SW480 (cell line): ENCODE measurements at regions not wholly inside any gene's neighbourhood (a gene's known extent, or its start where the extent isn't known, plus 50 kb on each side); places are given as distances from the start of the nearest gene placed in this dataset.
"Not testable (repeated sequence)": the region's sequence is repeated elsewhere in the genome, so short reads cannot be mapped to it uniquely, and the experiment has no call there.

Experiments used
- DNase-seq: peaks from one replicate; pipeline ENCODE4 v3.0.0-alpha.2; 2016; ENCODE audit warnings: low spot score

GRCh38 chr1:86633306-86633838 is 71.0 kb upstream of the SH3GLB1 start:
- not testable (repeated sequence) for DNase-seq

GRCh38 chr1:86633921-86634320 is 70.5 kb upstream of the SH3GLB1 start:
- no peak for DNase-seq

DNA sequence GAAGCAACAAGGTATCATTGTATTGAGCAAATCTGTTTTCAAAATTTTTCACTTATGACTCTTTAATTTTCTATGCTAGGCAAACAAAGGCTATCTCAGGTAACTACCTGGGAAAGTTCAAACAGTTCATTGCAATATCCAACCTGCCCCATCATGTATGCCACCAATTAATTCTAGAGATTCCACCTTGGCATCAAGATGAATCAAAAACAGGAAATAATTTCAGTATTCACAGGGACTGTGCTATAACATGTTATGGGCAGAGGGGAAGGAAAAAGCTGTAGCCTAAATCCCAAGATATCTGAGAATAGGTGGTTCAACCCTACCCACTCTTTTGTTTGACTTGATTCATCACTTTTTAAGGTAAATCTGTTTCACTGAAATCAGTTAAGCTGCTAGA is 67.5 kb upstream of the SH3GLB1 start:
- no peak for DNase-seq

- DNase-seq, result no peak
Observed at GRCh38 chr1:86640161-86640670, 64.2 kb upstream of the SH3GLB1 start.

DNA sequence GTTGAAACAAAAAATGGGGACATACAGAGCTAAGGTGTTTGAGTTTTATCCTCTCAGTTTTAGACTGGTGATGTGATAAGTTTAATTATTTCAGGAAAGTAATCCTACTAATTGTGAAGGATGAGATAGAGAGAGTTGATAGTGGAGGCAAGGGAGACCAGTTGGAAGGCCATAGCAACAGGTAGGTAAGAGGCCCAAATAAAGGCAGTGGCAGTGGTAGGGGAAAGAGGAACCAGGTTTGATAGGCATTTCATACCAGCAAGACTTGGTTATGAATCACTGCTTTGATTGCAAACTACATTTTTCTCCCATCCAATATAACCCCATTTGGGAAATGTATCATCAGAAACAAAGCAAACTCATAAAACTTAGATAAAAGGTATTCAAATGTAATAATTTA is 63.1 kb upstream of the SH3GLB1 start:
- no peak for DNase-seq

DNA sequence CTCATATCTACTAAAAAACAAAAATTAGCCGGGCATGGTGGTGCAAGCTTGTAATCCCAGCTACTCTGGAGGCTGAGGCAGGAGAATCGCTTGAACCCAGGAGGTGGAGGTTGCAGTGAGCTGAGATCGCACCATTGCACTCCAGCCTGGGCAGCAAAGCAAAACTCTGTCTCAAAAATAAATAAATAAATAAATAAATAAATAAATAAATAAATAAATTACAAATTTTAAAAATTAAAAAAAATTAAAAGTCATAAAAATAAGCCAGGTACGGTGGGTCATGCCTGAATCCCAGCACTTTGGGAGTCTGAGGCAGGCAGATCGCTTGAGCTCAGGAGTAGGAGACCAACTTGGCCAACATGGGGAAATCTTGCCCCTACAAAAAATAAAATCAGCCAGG is 59.7 kb upstream of the SH3GLB1 start:
- not testable (repeated sequence) for DNase-seq

DNA sequence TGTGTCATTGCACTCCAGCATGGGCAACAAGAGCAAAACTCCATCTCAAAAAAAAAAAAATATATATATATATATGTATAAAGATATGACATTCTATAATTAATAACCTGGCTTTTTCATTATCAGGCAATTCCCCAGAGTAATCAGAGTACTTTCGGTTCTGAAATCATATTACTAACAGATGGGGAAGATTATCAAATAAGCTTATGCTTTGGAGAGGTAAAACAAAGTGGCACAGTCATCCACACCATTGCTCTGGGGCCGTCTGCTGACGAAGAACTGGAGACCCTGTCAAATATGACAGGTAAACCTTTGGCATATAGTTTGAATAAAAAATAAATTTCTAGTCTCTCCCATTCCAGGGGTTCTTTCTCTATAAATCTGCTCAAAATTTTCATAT is 58.5 kb upstream of the SH3GLB1 start:
- no peak for DNase-seq

DNA sequence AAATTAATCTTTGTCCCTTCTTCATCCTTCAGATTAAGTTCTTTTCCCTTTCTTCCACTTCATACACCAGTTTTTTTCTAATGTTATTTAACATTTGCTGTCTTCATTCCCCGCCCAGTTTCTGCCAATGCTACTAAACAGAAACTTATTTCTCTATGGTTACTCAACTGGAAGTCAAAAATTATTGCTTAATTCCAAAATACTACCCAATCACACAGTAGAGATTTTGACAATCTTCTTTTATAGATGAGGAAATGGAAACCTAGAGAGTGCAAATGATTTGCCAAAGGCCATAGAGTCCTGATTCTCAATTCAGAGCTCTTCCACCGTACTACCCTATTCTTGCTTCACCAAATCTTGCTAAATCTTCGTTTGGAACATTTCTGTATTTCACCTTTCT is 58.1 kb upstream of the SH3GLB1 start:
- no peak for DNase-seq

- peak; percentile 18 for DNase-seq
Observed at GRCh38 chr1:86648255-86648654, 56.1 kb upstream of the SH3GLB1 start.

DNA sequence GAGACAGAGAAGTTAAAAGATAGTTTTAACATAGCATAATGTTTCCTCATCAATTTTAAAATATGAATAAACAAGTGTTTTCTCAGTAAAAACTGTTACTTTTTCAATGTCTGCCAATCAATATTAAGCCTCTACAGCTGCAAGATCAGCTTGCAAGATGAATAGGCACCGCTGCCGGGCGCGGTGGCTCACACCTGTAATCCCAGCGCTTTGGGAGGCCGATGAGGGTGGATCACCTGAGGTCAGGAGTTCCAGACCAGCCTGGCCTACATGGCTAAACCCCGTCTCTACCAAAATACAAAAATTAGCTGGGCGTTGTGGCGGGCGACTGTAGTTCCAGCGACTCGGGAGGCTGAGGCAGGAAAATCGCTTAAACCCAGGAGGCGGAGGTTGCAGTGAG is 54.8 kb upstream of the SH3GLB1 start:
- DNase-seq, result no peak

GRCh38 chr1:86650065-86650464 is 54.3 kb upstream of the SH3GLB1 start:
- no peak for DNase-seq
